Endothelial cell of umbilical vein (primary cell): ENCODE measurements at regions not wholly inside any gene's neighbourhood (a gene's known extent, or its start where the extent isn't known, plus 50 kb on each side); places are given as distances from the start of the nearest gene placed in this dataset.

Experiments
- BruUV-seq: library from RNA; stranded (reverse); fragments of 400-500 nt; replicated peaks from 2 replicates; lab custom pipeline; 2021; lab: Mats Ljungman, UMichigan
- CTCF ChIA-PET: fragments of 300-600, 350-600 bp; sonication (Branson Sonifier 250); formaldehyde crosslinking; loops from one replicate; lab custom pipeline; 2021; ENCODE audit warnings: antibody characterized with exemption, inconsistent platforms; lab: Charles Lee
- POLR2A ChIA-PET: fragments of 300-600, 350-600 bp; sonication (Branson Sonifier 250); formaldehyde crosslinking; loops from one replicate; lab custom pipeline; 2021; ENCODE audit warnings: antibody characterized with exemption, inconsistent platforms; lab: Charles Lee
- DNase-seq: peaks from one replicate; pipeline ENCODE4 v3.0.0-alpha.2; 2011; ENCODE audit warnings: low read depth, low spot score
- FAIRE-seq: peaks from 2 replicates; lab custom pipeline; 2011; peaks lifted over from hg19 to GRCh38; lab: Jason Lieb, UNC
- H2AFZ ChIP-seq: 2 replicates; pipeline ENCODE4 v1.6.0; 2012; ENCODE audit warnings: low read depth, low read length, control low read depth, inconsistent platforms
- H3K27ac ChIP-seq: 2 replicates; pipeline ENCODE4 v1.5.1; 2011; ENCODE audit warnings: low read depth, mild to moderate bottlenecking, control low read depth, low read length, moderate library complexity; ENCODE audit not compliant: insufficient read depth
- H3K27me3 ChIP-seq, 2 experiments: 2 replicates each; pipeline versions ENCODE4 v1.6.0 to v1.6.1; 2011; ENCODE audit warnings: low read length in 2 of 2, mixed read lengths in 1 of 2; ENCODE audit not compliant: control insufficient read depth in 2 of 2, insufficient read depth in 2 of 2
- H3K36me3 ChIP-seq, 2 experiments: 2 replicates in 1 of 2; 3 replicates in 1 of 2; pipeline ENCODE4 v1.5.1; 2011; ENCODE audit warnings: low read length in 2 of 2, mild to moderate bottlenecking in 1 of 2, moderate library complexity in 1 of 2; ENCODE audit not compliant: control insufficient read depth in 2 of 2, insufficient read depth in 2 of 2; ENCODE audit errors: extremely low read depth in 1 of 2
- H3K4me1 ChIP-seq: 3 replicates; pipeline ENCODE4 v1.5.1; 2011; ENCODE audit warnings: mild to moderate bottlenecking, low read length; ENCODE audit not compliant: control insufficient read depth, insufficient read depth; ENCODE audit errors: extremely low read depth
- H3K4me2 ChIP-seq: 2 replicates; pipeline ENCODE4 v1.6.1; 2011; ENCODE audit warnings: low read length, control low read depth, mixed read lengths; ENCODE audit not compliant: insufficient read depth
- H3K4me3 ChIP-seq, 3 experiments: fragments of 200-600 bp in 1 of 3; sonication (generic), shearing (Covaris generic) in 1 of 3; replicated peaks in 1 of 3; 2 replicates each; pipeline ENCODE4 v1.5.1; 2011 to 2016; ENCODE audit warnings: control low read depth in 3 of 3, low read length in 3 of 3, mild to moderate bottlenecking in 2 of 3, inconsistent platforms in 1 of 3, low read depth in 1 of 3, moderate library complexity in 1 of 3; ENCODE audit not compliant: insufficient read depth in 1 of 3
- H3K79me2 ChIP-seq: 2 replicates; pipeline ENCODE4 v1.6.0; 2012; ENCODE audit warnings: low read length, inconsistent platforms; ENCODE audit not compliant: control insufficient read depth, insufficient read depth
- H3K9ac ChIP-seq: replicated peaks from 2 replicates; pipeline ENCODE3; 2011; ENCODE audit warnings: low read length, control low read depth; ENCODE audit not compliant: insufficient read depth; ENCODE audit errors: extremely low read depth
- H3K9me1 ChIP-seq: replicated peaks from 3 replicates; pipeline ENCODE4 v1.6.0; 2011; ENCODE audit warnings: mild to moderate bottlenecking, low read length; ENCODE audit not compliant: control insufficient read depth, insufficient read depth; ENCODE audit errors: extremely low read depth
- H3K9me3 ChIP-seq: replicated peaks from 2 replicates; pipeline ENCODE4 v1.5.1; 2012; ENCODE audit warnings: low read length, inconsistent platforms; ENCODE audit not compliant: control insufficient read depth, insufficient read depth
- H4K20me1 ChIP-seq: replicated peaks from 2 replicates; pipeline ENCODE3; 2011; ENCODE audit warnings: mild to moderate bottlenecking, low read length; ENCODE audit not compliant: control insufficient read depth, insufficient read depth; ENCODE audit errors: extremely low read depth
- EZH2 ChIP-seq: IDR thresholded peaks from 2 replicates; pipeline ENCODE4 v1.6.1; 2012; ENCODE audit warnings: borderline replicate concordance, low read depth, mild to moderate bottlenecking, moderate library complexity, low read length, inconsistent platforms; ENCODE audit not compliant: severe bottlenecking
- FOS ChIP-seq: IDR thresholded peaks from 2 replicates; pipeline ENCODE4 v1.6.1; 2011; ENCODE audit warnings: mild to moderate bottlenecking, low read length, moderate library complexity, borderline replicate concordance; ENCODE audit not compliant: insufficient read depth
- JUN ChIP-seq: IDR thresholded peaks from 2 replicates; pipeline ENCODE4 v1.6.1; 2011; ENCODE audit warnings: borderline replicate concordance, low read depth; ENCODE audit not compliant: insufficient read length, insufficient read depth
- MAX ChIP-seq: IDR thresholded peaks from 2 replicates; pipeline ENCODE4 v1.6.1; 2011; ENCODE audit not compliant: insufficient read depth, insufficient read length
- MYC ChIP-seq: IDR thresholded peaks from one replicate; pipeline ENCODE4 v1.6.1; 2011; ENCODE audit warnings: mild to moderate bottlenecking, low read depth, low read length
- dilution Hi-C: fragments of 300-500 bp; cut with MboI; formaldehyde crosslinking; loops from one replicate; pipeline ENCODE4 v1.15.0; 2019; ENCODE audit warnings: low sequenced_read_pairs; ENCODE audit not compliant: extremely low pct_ligation_motif_present
- intact Hi-C: fragments of 100-400 bp; cut with micrococcal nuclease; formaldehyde crosslinking; loops from one replicate; pipeline ENCODE4 v1.10.0; 2022

GRCh38 chr3:111252779-111253178 is 181.2 kb downstream of the NECTIN3 start:
- DNase-seq = no peak

GRCh38 chr3:111253733-111254132 is 182.1 kb downstream of the NECTIN3 start:
- H3K9me3 ChIP-seq = no peaks in the 10 kb centered on the region
- intact Hi-C loops = no loop called here
- no peaks in the 10 kb centered on the region for H3K27me3 ChIP-seq
- no peaks in the 10 kb centered on the region for H3K4me1 ChIP-seq
- no peak overlapping the region for H3K9ac ChIP-seq
- H3K4me3 ChIP-seq = no peak overlapping the region
- H3K27ac ChIP-seq = no peak overlapping the region
- H4K20me1 ChIP-seq = no peaks in the 10 kb centered on the region
- H3K79me2 ChIP-seq = no peaks in the 10 kb centered on the region
- H2AFZ ChIP-seq = no peak overlapping the region
- no peak for DNase-seq
- TF ChIP-seq FOS = no peak
- no peak for TF ChIP-seq MAX
- no peak for TF ChIP-seq JUN
- TF ChIP-seq MYC = no peak
- TF ChIP-seq EZH2 = no peak
- no TSS peak for BruUV-seq
- H3K36me3 ChIP-seq = no peaks in the 10 kb centered on the region
- no peak overlapping the region for H3K4me2 ChIP-seq
- dilution Hi-C loops = no loop called here
- no peak for FAIRE-seq
- H3K9me1 ChIP-seq = no peaks in the 10 kb centered on the region
- ChIA-PET CTCF (no interaction called here), POLR2A (no interaction called here)

More at GRCh38 chr3:111252779-111253178, 181.2 kb downstream of the NECTIN3 start:
- Histone ChIP-seq H3K4me1 (no peaks in the 10 kb centered on the region), H3K4me3 (no peak overlapping the region), H2AFZ (no peak overlapping the region), H3K79me2 (no peaks in the 10 kb centered on the region), H3K27me3 (no peaks in the 10 kb centered on the region), H3K4me2 (no peak overlapping the region), H3K9me1 (no peaks in the 10 kb centered on the region), H3K9ac (no peak overlapping the region), H4K20me1 (no peaks in the 10 kb centered on the region), H3K36me3 (no peaks in the 10 kb centered on the region), H3K9me3 (no peaks in the 10 kb centered on the region), H3K27ac (no peak overlapping the region)
- CTCF ChIA-PET = no interaction called here
- dilution Hi-C loops = no loop called here
- BruUV-seq = no TSS peak
- intact Hi-C loops = no loop called here
- no peak for FAIRE-seq
- POLR2A ChIA-PET = no interaction called here
- TF ChIP-seq MYC = no peak
- no peak for TF ChIP-seq FOS
